Renal cortex interstitium (tissue), 11 donors: ENCODE measurements at regions not wholly inside any gene's neighbourhood (a gene's known extent, or its start where the extent isn't known, plus 50 kb on each side); places are given as distances from the start of the nearest gene placed in this dataset.
A peak's percentile ranks its signal among the peaks of the same experiment; 100 is the strongest.

Experiments used
- DNase-seq, 11 donors: peaks; one replicate each; pipeline ENCODE4 v3.0.0-alpha.2; 2013; ENCODE audit warnings: low read depth in 9 of 11, low spot score in 4 of 11; ENCODE audit errors: extremely low read depth in 1 of 11

- DNase-seq: no peak
Observed at GRCh38 chr4:123291329-123291728, 105.3 kb upstream of the SPRY1 start.

GRCh38 chr4:123297836-123298235 is 98.8 kb upstream of the SPRY1 start:
- no peak for DNase-seq

GRCh38 chr4:123298261-123298660 is 98.3 kb upstream of the SPRY1 start:
- DNase-seq: no peak

- DNase-seq: no peak
Observed at GRCh38 chr4:123298801-123299200, 97.8 kb upstream of the SPRY1 start.

GRCh38 chr4:123299212-123299691 is 97.3 kb upstream of the SPRY1 start:
- no peak for DNase-seq

GRCh38 chr4:123300222-123301039 is 96.2 kb upstream of the SPRY1 start:
- no peak for DNase-seq

- no peak for DNase-seq
Observed at GRCh38 chr4:123301923-123302322, 94.7 kb upstream of the SPRY1 start.

- DNase-seq: peak in 1 of 11 donors; percentile 19
Observed at GRCh38 chr4:123304151-123304964, 92.2 kb upstream of the SPRY1 start.

GRCh38 chr4:123305736-123306135 is 90.9 kb upstream of the SPRY1 start:
- no peak for DNase-seq

- DNase-seq: no peak
Observed at GRCh38 chr4:123306769-123307168, 89.8 kb upstream of the SPRY1 start.

- no peak for DNase-seq
Observed at GRCh38 chr4:123308667-123309066, 87.9 kb upstream of the SPRY1 start.

GRCh38 chr4:123312116-123312515 is 84.5 kb upstream of the SPRY1 start:
- no peak for DNase-seq

GRCh38 chr4:123312951-123313592 is 83.5 kb upstream of the SPRY1 start:
- DNase-seq: peak in 1 of 11 donors; percentile 11

- DNase-seq: no peak
Observed at GRCh38 chr4:123315617-123316016, 81.0 kb upstream of the SPRY1 start.

GRCh38 chr4:123317211-123317610 is 79.4 kb upstream of the SPRY1 start:
- DNase-seq: no peak

GRCh38 chr4:123319639-123320038 is 77.0 kb upstream of the SPRY1 start:
- no peak for DNase-seq

- DNase-seq: no peak
Observed at GRCh38 chr4:123323998-123324397, 72.6 kb upstream of the SPRY1 start.

GRCh38 chr4:123325241-123325681 is 71.3 kb upstream of the SPRY1 start:
- no peak for DNase-seq

GRCh38 chr4:123327346-123327745 is 69.2 kb upstream of the SPRY1 start:
- no peak for DNase-seq
